Neural cell (in vitro differentiated cells): ENCODE measurements at regions not wholly inside any gene's neighbourhood (a gene's known extent, or its start where the extent isn't known, plus 50 kb on each side); places are given as distances from the start of the nearest gene placed in this dataset.

Experiments
- EP300 ChIP-seq: fragments of 450-650 bp; conservative IDR thresholded peaks from 2 replicates; pipeline ENCODE4 v1.6.1; 2014; ENCODE audit warnings: antibody characterized with exemption, mild to moderate bottlenecking, moderate library complexity; ENCODE audit not compliant: poor library complexity, severe bottlenecking
- EZH2 ChIP-seq: fragments of 200-600, 300-800 bp; shearing (Covaris generic), sonication (generic); IDR thresholded peaks from 2 replicates; pipeline ENCODE4 v1.6.1; 2014; ENCODE audit warnings: antibody characterized with exemption, low read length, borderline replicate concordance, mild to moderate bottlenecking; ENCODE audit not compliant: insufficient read depth, poor library complexity, severe bottlenecking
- MXI1 ChIP-seq: fragments of 450-650 bp; conservative IDR thresholded peaks from 2 replicates; pipeline ENCODE4 v1.6.1; 2014; ENCODE audit warnings: antibody characterized with exemption, mild to moderate bottlenecking; ENCODE audit not compliant: poor library complexity, severe bottlenecking
- POLR2AphosphoS5 ChIP-seq: IDR thresholded peaks from 2 replicates; pipeline ENCODE4 v1.6.1; 2012
- TAF1 ChIP-seq: IDR thresholded peaks from 2 replicates; pipeline ENCODE4 v1.6.1; 2012; ENCODE audit warnings: low read depth
- TF ChIP-seq, protein P1 (sequence below): fragments of 450-650 bp; IDR thresholded peaks from 2 replicates; pipeline ENCODE4 v1.5.1; 2014; ENCODE audit warnings: antibody characterized with exemption, mild to moderate bottlenecking, moderate library complexity; ENCODE audit not compliant: poor library complexity, severe bottlenecking
- TF ChIP-seq, protein P2 (sequence below): IDR thresholded peaks from 2 replicates; pipeline ENCODE4 v1.6.1; 2012; ENCODE audit warnings: borderline replicate concordance

DNA sequence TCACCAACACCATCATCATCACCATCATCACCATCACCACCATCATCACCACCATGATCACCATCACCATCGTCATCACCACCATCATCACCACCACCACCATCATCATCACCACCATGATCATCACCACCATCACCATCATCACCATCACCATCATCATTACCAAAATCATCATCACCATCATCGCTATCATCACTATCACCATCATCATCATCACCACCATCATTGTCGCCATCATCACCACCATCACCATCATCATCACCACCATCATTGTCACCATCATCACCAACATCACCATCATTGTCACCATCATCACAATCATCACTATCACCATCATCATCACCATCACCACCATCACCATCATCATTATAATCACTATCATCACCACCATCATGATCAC lies 893.5 kb downstream of the TBC1D22A start:
- TF ChIP-seq, protein P1, sequence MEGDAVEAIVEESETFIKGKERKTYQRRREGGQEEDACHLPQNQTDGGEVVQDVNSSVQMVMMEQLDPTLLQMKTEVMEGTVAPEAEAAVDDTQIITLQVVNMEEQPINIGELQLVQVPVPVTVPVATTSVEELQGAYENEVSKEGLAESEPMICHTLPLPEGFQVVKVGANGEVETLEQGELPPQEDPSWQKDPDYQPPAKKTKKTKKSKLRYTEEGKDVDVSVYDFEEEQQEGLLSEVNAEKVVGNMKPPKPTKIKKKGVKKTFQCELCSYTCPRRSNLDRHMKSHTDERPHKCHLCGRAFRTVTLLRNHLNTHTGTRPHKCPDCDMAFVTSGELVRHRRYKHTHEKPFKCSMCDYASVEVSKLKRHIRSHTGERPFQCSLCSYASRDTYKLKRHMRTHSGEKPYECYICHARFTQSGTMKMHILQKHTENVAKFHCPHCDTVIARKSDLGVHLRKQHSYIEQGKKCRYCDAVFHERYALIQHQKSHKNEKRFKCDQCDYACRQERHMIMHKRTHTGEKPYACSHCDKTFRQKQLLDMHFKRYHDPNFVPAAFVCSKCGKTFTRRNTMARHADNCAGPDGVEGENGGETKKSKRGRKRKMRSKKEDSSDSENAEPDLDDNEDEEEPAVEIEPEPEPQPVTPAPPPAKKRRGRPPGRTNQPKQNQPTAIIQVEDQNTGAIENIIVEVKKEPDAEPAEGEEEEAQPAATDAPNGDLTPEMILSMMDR: no peak
- TF ChIP-seq TAF1: no peak
- no peak for TF ChIP-seq EZH2
- TF ChIP-seq, protein P2, sequence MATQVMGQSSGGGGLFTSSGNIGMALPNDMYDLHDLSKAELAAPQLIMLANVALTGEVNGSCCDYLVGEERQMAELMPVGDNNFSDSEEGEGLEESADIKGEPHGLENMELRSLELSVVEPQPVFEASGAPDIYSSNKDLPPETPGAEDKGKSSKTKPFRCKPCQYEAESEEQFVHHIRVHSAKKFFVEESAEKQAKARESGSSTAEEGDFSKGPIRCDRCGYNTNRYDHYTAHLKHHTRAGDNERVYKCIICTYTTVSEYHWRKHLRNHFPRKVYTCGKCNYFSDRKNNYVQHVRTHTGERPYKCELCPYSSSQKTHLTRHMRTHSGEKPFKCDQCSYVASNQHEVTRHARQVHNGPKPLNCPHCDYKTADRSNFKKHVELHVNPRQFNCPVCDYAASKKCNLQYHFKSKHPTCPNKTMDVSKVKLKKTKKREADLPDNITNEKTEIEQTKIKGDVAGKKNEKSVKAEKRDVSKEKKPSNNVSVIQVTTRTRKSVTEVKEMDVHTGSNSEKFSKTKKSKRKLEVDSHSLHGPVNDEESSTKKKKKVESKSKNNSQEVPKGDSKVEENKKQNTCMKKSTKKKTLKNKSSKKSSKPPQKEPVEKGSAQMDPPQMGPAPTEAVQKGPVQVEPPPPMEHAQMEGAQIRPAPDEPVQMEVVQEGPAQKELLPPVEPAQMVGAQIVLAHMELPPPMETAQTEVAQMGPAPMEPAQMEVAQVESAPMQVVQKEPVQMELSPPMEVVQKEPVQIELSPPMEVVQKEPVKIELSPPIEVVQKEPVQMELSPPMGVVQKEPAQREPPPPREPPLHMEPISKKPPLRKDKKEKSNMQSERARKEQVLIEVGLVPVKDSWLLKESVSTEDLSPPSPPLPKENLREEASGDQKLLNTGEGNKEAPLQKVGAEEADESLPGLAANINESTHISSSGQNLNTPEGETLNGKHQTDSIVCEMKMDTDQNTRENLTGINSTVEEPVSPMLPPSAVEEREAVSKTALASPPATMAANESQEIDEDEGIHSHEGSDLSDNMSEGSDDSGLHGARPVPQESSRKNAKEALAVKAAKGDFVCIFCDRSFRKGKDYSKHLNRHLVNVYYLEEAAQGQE: no peak
- no peak for TF ChIP-seq MXI1
- TF ChIP-seq POLR2AphosphoS5: no peak
- no peak for TF ChIP-seq EP300
